Endothelial cell of umbilical vein (primary cell): ENCODE measurements at regions not wholly inside any gene's neighbourhood (a gene's known extent, or its start where the extent isn't known, plus 50 kb on each side); places are given as distances from the start of the nearest gene placed in this dataset.

ENCODE experiments used
- BruUV-seq: library from RNA; stranded (reverse); fragments of 400-500 nt; replicated peaks from 2 replicates; lab custom pipeline; 2021; lab: Mats Ljungman, UMichigan
- CTCF ChIA-PET: fragments of 300-600, 350-600 bp; sonication (Branson Sonifier 250); formaldehyde crosslinking; loops from one replicate; lab custom pipeline; 2021; ENCODE audit warnings: antibody characterized with exemption, inconsistent platforms; lab: Charles Lee
- POLR2A ChIA-PET: fragments of 300-600, 350-600 bp; sonication (Branson Sonifier 250); formaldehyde crosslinking; loops from one replicate; lab custom pipeline; 2021; ENCODE audit warnings: antibody characterized with exemption, inconsistent platforms; lab: Charles Lee
- DNase-seq: peaks from one replicate; pipeline ENCODE4 v3.0.0-alpha.2; 2011; ENCODE audit warnings: low read depth, low spot score
- FAIRE-seq: peaks from 2 replicates; lab custom pipeline; 2011; peaks lifted over from hg19 to GRCh38; lab: Jason Lieb, UNC
- H2AFZ ChIP-seq: 2 replicates; pipeline ENCODE4 v1.6.0; 2012; ENCODE audit warnings: low read depth, low read length, control low read depth, inconsistent platforms
- H3K27ac ChIP-seq: 2 replicates; pipeline ENCODE4 v1.5.1; 2011; ENCODE audit warnings: low read depth, mild to moderate bottlenecking, control low read depth, low read length, moderate library complexity; ENCODE audit not compliant: insufficient read depth
- H3K27me3 ChIP-seq, 2 experiments: 2 replicates each; pipeline versions ENCODE4 v1.6.0 to v1.6.1; 2011; ENCODE audit warnings: low read length in 2 of 2, mixed read lengths in 1 of 2; ENCODE audit not compliant: control insufficient read depth in 2 of 2, insufficient read depth in 2 of 2
- H3K36me3 ChIP-seq, 2 experiments: 2 replicates in 1 of 2; 3 replicates in 1 of 2; pipeline ENCODE4 v1.5.1; 2011; ENCODE audit warnings: low read length in 2 of 2, mild to moderate bottlenecking in 1 of 2, moderate library complexity in 1 of 2; ENCODE audit not compliant: control insufficient read depth in 2 of 2, insufficient read depth in 2 of 2; ENCODE audit errors: extremely low read depth in 1 of 2
- H3K4me1 ChIP-seq: 3 replicates; pipeline ENCODE4 v1.5.1; 2011; ENCODE audit warnings: mild to moderate bottlenecking, low read length; ENCODE audit not compliant: control insufficient read depth, insufficient read depth; ENCODE audit errors: extremely low read depth
- H3K4me2 ChIP-seq: 2 replicates; pipeline ENCODE4 v1.6.1; 2011; ENCODE audit warnings: low read length, control low read depth, mixed read lengths; ENCODE audit not compliant: insufficient read depth
- H3K4me3 ChIP-seq, 3 experiments: fragments of 200-600 bp in 1 of 3; sonication (generic), shearing (Covaris generic) in 1 of 3; replicated peaks in 1 of 3; 2 replicates each; pipeline ENCODE4 v1.5.1; 2011 to 2016; ENCODE audit warnings: control low read depth in 3 of 3, low read length in 3 of 3, mild to moderate bottlenecking in 2 of 3, inconsistent platforms in 1 of 3, low read depth in 1 of 3, moderate library complexity in 1 of 3; ENCODE audit not compliant: insufficient read depth in 1 of 3
- H3K79me2 ChIP-seq: 2 replicates; pipeline ENCODE4 v1.6.0; 2012; ENCODE audit warnings: low read length, inconsistent platforms; ENCODE audit not compliant: control insufficient read depth, insufficient read depth
- H3K9ac ChIP-seq: replicated peaks from 2 replicates; pipeline ENCODE3; 2011; ENCODE audit warnings: low read length, control low read depth; ENCODE audit not compliant: insufficient read depth; ENCODE audit errors: extremely low read depth
- H3K9me1 ChIP-seq: replicated peaks from 3 replicates; pipeline ENCODE4 v1.6.0; 2011; ENCODE audit warnings: mild to moderate bottlenecking, low read length; ENCODE audit not compliant: control insufficient read depth, insufficient read depth; ENCODE audit errors: extremely low read depth
- H3K9me3 ChIP-seq: replicated peaks from 2 replicates; pipeline ENCODE4 v1.5.1; 2012; ENCODE audit warnings: low read length, inconsistent platforms; ENCODE audit not compliant: control insufficient read depth, insufficient read depth
- H4K20me1 ChIP-seq: replicated peaks from 2 replicates; pipeline ENCODE3; 2011; ENCODE audit warnings: mild to moderate bottlenecking, low read length; ENCODE audit not compliant: control insufficient read depth, insufficient read depth; ENCODE audit errors: extremely low read depth
- EZH2 ChIP-seq: IDR thresholded peaks from 2 replicates; pipeline ENCODE4 v1.6.1; 2012; ENCODE audit warnings: borderline replicate concordance, low read depth, mild to moderate bottlenecking, moderate library complexity, low read length, inconsistent platforms; ENCODE audit not compliant: severe bottlenecking
- FOS ChIP-seq: IDR thresholded peaks from 2 replicates; pipeline ENCODE4 v1.6.1; 2011; ENCODE audit warnings: mild to moderate bottlenecking, low read length, moderate library complexity, borderline replicate concordance; ENCODE audit not compliant: insufficient read depth
- GATA2 ChIP-seq: IDR thresholded peaks from 2 replicates; pipeline ENCODE4 v1.7.0; 2011; ENCODE audit warnings: low read depth, mild to moderate bottlenecking, moderate library complexity, mixed read lengths, low read length; ENCODE audit not compliant: insufficient read length, insufficient read depth
- JUN ChIP-seq: IDR thresholded peaks from 2 replicates; pipeline ENCODE4 v1.6.1; 2011; ENCODE audit warnings: borderline replicate concordance, low read depth; ENCODE audit not compliant: insufficient read length, insufficient read depth
- MYC ChIP-seq: IDR thresholded peaks from one replicate; pipeline ENCODE4 v1.6.1; 2011; ENCODE audit warnings: mild to moderate bottlenecking, low read depth, low read length
- POLR2A ChIP-seq: IDR thresholded peaks from 2 replicates; pipeline ENCODE4 v1.6.1; 2012; ENCODE audit warnings: low read depth, mild to moderate bottlenecking, control low read depth, low read length
- POLR2AphosphoS5 ChIP-seq: IDR thresholded peaks from 2 replicates; pipeline ENCODE4 v1.6.1; 2012; ENCODE audit warnings: low read depth, mild to moderate bottlenecking, control low read depth, low read length, moderate library complexity; ENCODE audit not compliant: insufficient read depth
- dilution Hi-C: fragments of 300-500 bp; cut with MboI; formaldehyde crosslinking; loops from one replicate; pipeline ENCODE4 v1.15.0; 2019; ENCODE audit warnings: low sequenced_read_pairs; ENCODE audit not compliant: extremely low pct_ligation_motif_present
- intact Hi-C: fragments of 100-400 bp; cut with micrococcal nuclease; formaldehyde crosslinking; loops from one replicate; pipeline ENCODE4 v1.10.0; 2022
- TF ChIP-seq, protein P1 (sequence below): IDR thresholded peaks from 2 replicates; pipeline ENCODE4 v1.6.1; 2011; ENCODE audit not compliant: insufficient read depth, insufficient read length
- TF ChIP-seq, protein P2 (sequence below), 2 donors: IDR thresholded peaks; 1 replicate in 1 of 2; 2 replicates in 1 of 2; pipeline ENCODE4 v1.5.1; 2011; ENCODE audit warnings: low read length in 2 of 2, mild to moderate bottlenecking in 2 of 2, moderate library complexity in 2 of 2, control low read depth in 1 of 2, inconsistent platforms in 1 of 2, low read depth in 1 of 2; ENCODE audit not compliant: insufficient read depth in 1 of 2; ENCODE audit errors: extremely low read depth in 1 of 2

DNA sequence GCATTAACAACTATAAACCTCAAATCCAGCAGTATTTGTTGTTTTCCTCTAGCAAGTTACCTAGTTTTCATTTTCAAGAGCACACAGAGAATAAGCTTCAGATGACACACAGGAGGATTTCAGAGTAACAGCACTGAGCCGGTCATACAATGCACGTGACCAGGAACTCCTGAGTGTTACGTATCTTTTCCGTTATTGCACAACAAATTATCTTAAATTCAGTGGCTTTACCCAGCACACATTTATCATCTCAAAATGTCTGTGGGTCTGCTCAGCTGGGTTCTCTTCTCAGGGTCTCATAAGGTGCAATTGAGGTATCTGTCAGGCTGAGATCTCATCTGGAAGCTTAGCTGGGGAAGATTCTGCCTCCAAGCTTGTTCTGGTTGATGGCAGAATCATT, 379.5 kb upstream of the KLHL29 start:
- dilution Hi-C loops, result no loop called here
- H3K4me3 ChIP-seq, result no peak overlapping the region
- ChIA-PET CTCF (no interaction called here), POLR2A (no interaction called here)
- peaks cover 5% of the 10 kb centered on the region for H3K9me3 ChIP-seq
- no peaks in the 10 kb centered on the region for H3K79me2 ChIP-seq
- DNase-seq, result no peak
- intact Hi-C loops, result no loop called here
- BruUV-seq, result no TSS peak
- no peak overlapping the region for H2AFZ ChIP-seq
- H3K9ac ChIP-seq, result no peak overlapping the region
- TF ChIP-seq, protein P1, sequence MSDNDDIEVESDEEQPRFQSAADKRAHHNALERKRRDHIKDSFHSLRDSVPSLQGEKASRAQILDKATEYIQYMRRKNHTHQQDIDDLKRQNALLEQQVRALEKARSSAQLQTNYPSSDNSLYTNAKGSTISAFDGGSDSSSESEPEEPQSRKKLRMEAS, result no peak
- no peak for TF ChIP-seq EZH2
- TF ChIP-seq JUN, result no peak
- no peak for TF ChIP-seq FOS
- no peak for TF ChIP-seq POLR2AphosphoS5
- TF ChIP-seq POLR2A, result no peak
- TF ChIP-seq, protein P2, sequence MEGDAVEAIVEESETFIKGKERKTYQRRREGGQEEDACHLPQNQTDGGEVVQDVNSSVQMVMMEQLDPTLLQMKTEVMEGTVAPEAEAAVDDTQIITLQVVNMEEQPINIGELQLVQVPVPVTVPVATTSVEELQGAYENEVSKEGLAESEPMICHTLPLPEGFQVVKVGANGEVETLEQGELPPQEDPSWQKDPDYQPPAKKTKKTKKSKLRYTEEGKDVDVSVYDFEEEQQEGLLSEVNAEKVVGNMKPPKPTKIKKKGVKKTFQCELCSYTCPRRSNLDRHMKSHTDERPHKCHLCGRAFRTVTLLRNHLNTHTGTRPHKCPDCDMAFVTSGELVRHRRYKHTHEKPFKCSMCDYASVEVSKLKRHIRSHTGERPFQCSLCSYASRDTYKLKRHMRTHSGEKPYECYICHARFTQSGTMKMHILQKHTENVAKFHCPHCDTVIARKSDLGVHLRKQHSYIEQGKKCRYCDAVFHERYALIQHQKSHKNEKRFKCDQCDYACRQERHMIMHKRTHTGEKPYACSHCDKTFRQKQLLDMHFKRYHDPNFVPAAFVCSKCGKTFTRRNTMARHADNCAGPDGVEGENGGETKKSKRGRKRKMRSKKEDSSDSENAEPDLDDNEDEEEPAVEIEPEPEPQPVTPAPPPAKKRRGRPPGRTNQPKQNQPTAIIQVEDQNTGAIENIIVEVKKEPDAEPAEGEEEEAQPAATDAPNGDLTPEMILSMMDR (IDR thresholded peaks at IDR 0.05; ENCODE audit: extremely low read depth in 1 of 2, insufficient read depth in 1 of 2, low read depth in 1 of 2, low read length in 2 of 2), result no peak
- no peak for TF ChIP-seq MYC
- no peak for TF ChIP-seq GATA2
- H4K20me1 ChIP-seq, result no peaks in the 10 kb centered on the region
- no peaks in the 10 kb centered on the region for H3K27me3 ChIP-seq
- FAIRE-seq, result no peak
- H3K9me1 ChIP-seq, result no peaks in the 10 kb centered on the region
- no peaks in the 10 kb centered on the region for H3K4me1 ChIP-seq
- H3K4me2 ChIP-seq, result no peak overlapping the region
- no peaks in the 10 kb centered on the region for H3K36me3 ChIP-seq
- H3K27ac ChIP-seq, result no peak overlapping the region
